BLaER1 (cell line): ENCODE measurements at regions not wholly inside any gene's neighbourhood (a gene's known extent, or its start where the extent isn't known, plus 50 kb on each side); places are given as distances from the start of the nearest gene placed in this dataset.

Experiments
- H3K27ac ChIP-seq: shearing (Covaris generic); formaldehyde crosslinking; 2 replicates; pipeline ENCODE4 v1.8.1; 2022
- H3K27me3 ChIP-seq: shearing (Covaris generic); formaldehyde crosslinking; 2 replicates; pipeline ENCODE4 v1.8.1; 2022
- H3K36me3 ChIP-seq: shearing (Covaris generic); formaldehyde crosslinking; 2 replicates; pipeline ENCODE4 v1.8.1; 2022
- H3K4me1 ChIP-seq: shearing (Covaris generic); formaldehyde crosslinking; 2 replicates; pipeline ENCODE4 v1.8.1; 2022
- H3K4me2 ChIP-seq: shearing (Covaris generic); formaldehyde crosslinking; 2 replicates; pipeline ENCODE4 v1.8.1; 2022
- H3K4me3 ChIP-seq: shearing (Covaris generic); formaldehyde crosslinking; 2 replicates; pipeline ENCODE4 v1.8.1; 2022
- H3K9ac ChIP-seq: shearing (Covaris generic); formaldehyde crosslinking; 2 replicates; pipeline ENCODE4 v1.8.1; 2022
- H3K9me3 ChIP-seq: shearing (Covaris generic); formaldehyde crosslinking; 2 replicates; pipeline ENCODE4 v1.8.1; 2022
- H4K20me1 ChIP-seq: shearing (Covaris generic); formaldehyde crosslinking; 2 replicates; pipeline ENCODE4 v1.8.1; 2022
- Cebpa-rat ChIP-seq: shearing (Covaris generic); IDR thresholded peaks from 2 replicates; pipeline ENCODE4 v1.8.1; 2022

- TF ChIP-seq Cebpa-rat: no peak
- no peaks in the 10 kb centered on the region for H4K20me1 ChIP-seq
- H3K4me3 ChIP-seq: no peak overlapping the region
- H3K9ac ChIP-seq: no peak overlapping the region
- H3K9me3 ChIP-seq: no peaks in the 10 kb centered on the region
- H3K27me3 ChIP-seq: no peaks in the 10 kb centered on the region
- H3K4me2 ChIP-seq: no peak overlapping the region
- H3K4me1 ChIP-seq: no peaks in the 10 kb centered on the region
- H3K36me3 ChIP-seq: no peaks in the 10 kb centered on the region
- no peak overlapping the region for H3K27ac ChIP-seq
Observed at GRCh38 chr6:147936703-147937470, 405.8 kb upstream of the SASH1 start.

- no peak overlapping the region for H3K4me3 ChIP-seq
Observed at GRCh38 chr6:147941143-147941542, 401.5 kb upstream of the SASH1 start.

GRCh38 chr6:147942363-147942762, 400.3 kb upstream of the SASH1 start:
- H4K20me1 ChIP-seq: no peaks in the 10 kb centered on the region
- H3K27ac ChIP-seq: no peak overlapping the region
- no peak overlapping the region for H3K4me2 ChIP-seq
- H3K36me3 ChIP-seq: no peaks in the 10 kb centered on the region
- H3K4me1 ChIP-seq: no peaks in the 10 kb centered on the region
- H3K27me3 ChIP-seq: no peaks in the 10 kb centered on the region
- no peak overlapping the region for H3K9ac ChIP-seq
- no peak overlapping the region for H3K4me3 ChIP-seq
- H3K9me3 ChIP-seq: peaks cover 10% of the 10 kb centered on the region; the same call in 1 of the 2 replicates
- TF ChIP-seq Cebpa-rat: no peak

More at GRCh38 chr6:147941143-147941542, 401.5 kb upstream of the SASH1 start:
- H3K27ac ChIP-seq: no peak overlapping the region
- no peak overlapping the region for H3K4me2 ChIP-seq
- TF ChIP-seq Cebpa-rat: no peak
- H3K4me1 ChIP-seq: no peaks in the 10 kb centered on the region
- H3K9me3 ChIP-seq: peaks cover 10% of the 10 kb centered on the region; the same call in 1 of the 2 replicates
- H3K36me3 ChIP-seq: no peaks in the 10 kb centered on the region
- no peaks in the 10 kb centered on the region for H3K27me3 ChIP-seq
- no peak overlapping the region for H3K9ac ChIP-seq
- H4K20me1 ChIP-seq: no peaks in the 10 kb centered on the region

DNA sequence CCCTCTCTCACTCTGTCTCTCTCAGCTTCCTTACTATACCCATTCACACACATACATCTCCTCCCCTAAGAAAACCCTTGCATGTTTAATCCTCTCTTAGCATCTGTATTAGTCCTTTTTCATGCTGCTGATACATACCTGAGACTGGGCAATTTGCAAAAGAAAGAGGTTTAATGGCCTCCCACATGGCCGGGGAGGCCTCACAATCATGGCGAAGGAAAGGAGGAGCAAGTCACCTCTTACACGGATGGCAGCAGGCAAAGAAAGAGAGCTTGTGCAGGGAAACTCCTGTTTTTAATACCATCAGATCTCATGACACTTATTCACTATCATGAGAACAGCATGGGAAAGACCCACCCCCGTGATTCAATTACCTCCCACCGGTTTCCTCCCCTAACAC, 398.5 kb upstream of the SASH1 start:
- Histone ChIP-seq H3K9ac (no peak overlapping the region), H3K4me2 (no peak overlapping the region), H3K36me3 (no peaks in the 10 kb centered on the region), H3K4me3 (no peak overlapping the region), H4K20me1 (no peaks in the 10 kb centered on the region), H3K9me3 (peaks cover 10% of the 10 kb centered on the region; the same call in 1 of the 2 replicates), H3K27me3 (no peaks in the 10 kb centered on the region), H3K4me1 (peaks cover 10% of the 10 kb centered on the region), H3K27ac (no peak overlapping the region)
- no peak for TF ChIP-seq Cebpa-rat

DNA sequence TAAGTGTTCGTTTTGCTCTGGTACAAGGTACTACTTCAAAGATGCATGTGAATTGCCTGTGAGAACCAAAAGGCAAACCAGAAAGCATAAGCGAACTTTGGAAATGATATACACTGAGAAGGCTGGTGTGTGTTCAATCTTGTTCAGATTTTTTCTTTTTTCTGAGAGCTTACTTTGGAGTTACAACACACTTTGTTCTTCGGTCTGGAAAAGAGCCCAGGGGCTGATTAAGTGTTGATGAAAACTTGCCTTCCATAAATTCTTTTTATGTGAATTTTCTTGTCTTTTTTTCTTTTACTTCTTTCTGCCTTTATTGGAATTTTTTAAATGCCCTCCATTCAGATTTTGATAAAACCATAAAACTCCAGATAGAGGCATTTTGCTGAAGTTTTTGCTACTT, 395.1 kb upstream of the SASH1 start:
- Histone ChIP-seq H3K27me3 (no peaks in the 10 kb centered on the region), H4K20me1 (no peaks in the 10 kb centered on the region), H3K4me3 (no peak overlapping the region), H3K27ac (no peak overlapping the region), H3K36me3 (no peaks in the 10 kb centered on the region), H3K9me3 (peaks cover 10% of the 10 kb centered on the region; the same call in 1 of the 2 replicates), H3K4me1 (peaks cover 22% of the 10 kb centered on the region), H3K4me2 (no peak overlapping the region), H3K9ac (no peak overlapping the region)
- no peak for TF ChIP-seq Cebpa-rat

- H3K27me3 ChIP-seq: no peaks in the 10 kb centered on the region
- H3K27ac ChIP-seq: no peak overlapping the region
- no peaks in the 10 kb centered on the region for H3K9me3 ChIP-seq
- H3K4me2 ChIP-seq: peak overlapping the region; percentile 20; the same call in 1 of the 2 replicates
- no peaks in the 10 kb centered on the region for H4K20me1 ChIP-seq
- no peak overlapping the region for H3K9ac ChIP-seq
- TF ChIP-seq Cebpa-rat: no peak
- H3K36me3 ChIP-seq: no peaks in the 10 kb centered on the region
- peaks cover 22% of the 10 kb centered on the region for H3K4me1 ChIP-seq
- no peak overlapping the region for H3K4me3 ChIP-seq
Observed at GRCh38 chr6:147949981-147950622, 392.5 kb upstream of the SASH1 start.

DNA sequence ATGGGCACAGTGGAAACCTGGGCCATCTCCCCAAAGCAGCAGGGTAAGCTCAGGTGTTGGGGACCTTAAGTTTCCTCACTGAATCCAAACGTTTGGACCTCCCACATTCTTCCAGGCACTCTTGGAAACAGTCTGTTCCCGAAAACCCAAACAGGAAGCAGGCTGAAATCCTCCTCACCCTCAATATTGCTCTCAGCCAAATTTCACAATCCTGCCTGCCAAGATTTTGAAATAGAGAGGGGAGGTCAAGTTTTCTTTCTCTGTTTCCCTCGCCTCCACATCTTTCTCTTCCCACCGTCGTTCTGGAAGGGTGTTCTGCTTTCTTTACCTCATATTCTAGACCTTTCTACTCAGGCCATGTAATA, 392.0 kb upstream of the SASH1 start:
- H3K9me3 ChIP-seq: no peaks in the 10 kb centered on the region
- H4K20me1 ChIP-seq: no peaks in the 10 kb centered on the region
- peaks cover 22% of the 10 kb centered on the region for H3K4me1 ChIP-seq
- no peaks in the 10 kb centered on the region for H3K36me3 ChIP-seq
- no peak for TF ChIP-seq Cebpa-rat
- no peaks in the 10 kb centered on the region for H3K27me3 ChIP-seq
- H3K27ac ChIP-seq: no peak overlapping the region
- no peak overlapping the region for H3K9ac ChIP-seq
- H3K4me3 ChIP-seq: no peak overlapping the region
- H3K4me2 ChIP-seq: peak overlapping the region; percentile 20; the same call in 1 of the 2 replicates

GRCh38 chr6:147951726-147952125, 390.9 kb upstream of the SASH1 start:
- no peak for TF ChIP-seq Cebpa-rat
- Histone ChIP-seq H3K4me3 (no peak overlapping the region), H3K9me3 (no peaks in the 10 kb centered on the region), H3K36me3 (no peaks in the 10 kb centered on the region), H4K20me1 (no peaks in the 10 kb centered on the region), H3K4me1 (peaks cover 22% of the 10 kb centered on the region), H3K9ac (no peak overlapping the region), H3K27me3 (no peaks in the 10 kb centered on the region), H3K27ac (no peak overlapping the region), H3K4me2 (no peak overlapping the region)

- Histone ChIP-seq H3K4me2 (no peak overlapping the region), H4K20me1 (no peaks in the 10 kb centered on the region), H3K27ac (no peak overlapping the region), H3K36me3 (no peaks in the 10 kb centered on the region), H3K9me3 (no peaks in the 10 kb centered on the region), H3K4me1 (peaks cover 8% of the 10 kb centered on the region), H3K27me3 (no peaks in the 10 kb centered on the region), H3K4me3 (no peak overlapping the region), H3K9ac (no peak overlapping the region)
- TF ChIP-seq Cebpa-rat: no peak
Observed at GRCh38 chr6:147954938-147955337, 387.7 kb upstream of the SASH1 start.

DNA sequence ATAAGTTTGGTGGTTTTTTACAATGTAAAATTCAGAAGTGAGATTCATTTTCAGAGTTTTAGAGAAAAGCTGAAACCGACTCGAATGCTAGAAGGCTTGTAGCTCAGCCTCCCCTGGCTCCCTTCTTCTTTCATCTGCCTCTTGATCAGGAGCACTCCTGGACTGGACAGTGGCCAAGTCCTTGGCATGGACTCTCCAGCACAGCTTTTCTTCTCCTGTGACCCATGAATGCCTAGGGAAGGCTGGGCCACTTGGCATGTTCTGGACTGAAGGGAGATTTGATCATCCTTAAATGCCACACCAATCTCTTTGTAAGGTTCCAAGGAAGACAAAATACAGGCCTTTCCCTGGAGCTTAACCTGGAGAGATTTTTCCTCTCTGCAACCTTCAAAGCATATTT, 384.0 kb upstream of the SASH1 start:
- Histone ChIP-seq H3K9me3 (no peaks in the 10 kb centered on the region), H3K4me1 (no peaks in the 10 kb centered on the region; the same call in 1 of the 2 replicates), H3K27ac (no peak overlapping the region), H3K36me3 (no peaks in the 10 kb centered on the region), H4K20me1 (no peaks in the 10 kb centered on the region), H3K4me2 (no peak overlapping the region), H3K9ac (no peak overlapping the region), H3K4me3 (no peak overlapping the region), H3K27me3 (no peaks in the 10 kb centered on the region)
- TF ChIP-seq Cebpa-rat: no peak
